NT2/D1 (cell line): ENCODE measurements at regions not wholly inside any gene's neighbourhood (a gene's known extent, or its start where the extent isn't known, plus 50 kb on each side); places are given as distances from the start of the nearest gene placed in this dataset.

ENCODE experiments used
- DNase-seq: peaks from one replicate; pipeline ENCODE4 v3.0.0-alpha.2; 2011; ENCODE audit warnings: low read depth, low spot score
- H3K27me3 ChIP-seq: 2 replicates; pipeline ENCODE4 v1.6.0; 2011; ENCODE audit warnings: mild to moderate bottlenecking; ENCODE audit not compliant: insufficient read length, insufficient read depth
- H3K36me3 ChIP-seq: 2 replicates; pipeline ENCODE4 v1.6.1; 2011; ENCODE audit warnings: mild to moderate bottlenecking, low read length, mixed read lengths; ENCODE audit not compliant: insufficient read depth, insufficient read length
- H3K4me1 ChIP-seq: 2 replicates; pipeline ENCODE4 v1.5.1; 2011; ENCODE audit not compliant: insufficient read depth, insufficient read length
- H3K4me3 ChIP-seq: 2 replicates; pipeline ENCODE4 v1.5.1; 2011; ENCODE audit warnings: low read depth; ENCODE audit not compliant: insufficient read length
- H3K9ac ChIP-seq: 2 replicates; pipeline ENCODE4 v1.6.0; 2011; ENCODE audit warnings: low read depth; ENCODE audit not compliant: insufficient read length
- H3K9me3 ChIP-seq: 2 replicates; pipeline ENCODE4 v1.5.1; 2011; ENCODE audit warnings: mild to moderate bottlenecking, low read length; ENCODE audit not compliant: insufficient read depth
- SUZ12 ChIP-seq: IDR thresholded peaks from 2 replicates; pipeline ENCODE4 v1.6.1; 2011; ENCODE audit not compliant: insufficient read length, insufficient read depth; ENCODE audit errors: extremely low read depth
- YY1 ChIP-seq: IDR thresholded peaks from 2 replicates; pipeline ENCODE4 v1.6.1; 2011; ENCODE audit not compliant: insufficient read length, insufficient read depth
- ZNF274 ChIP-seq: IDR thresholded peaks from 2 replicates; pipeline ENCODE4 v1.6.1; 2011; ENCODE audit warnings: mild to moderate bottlenecking, low read depth, low read length

DNA sequence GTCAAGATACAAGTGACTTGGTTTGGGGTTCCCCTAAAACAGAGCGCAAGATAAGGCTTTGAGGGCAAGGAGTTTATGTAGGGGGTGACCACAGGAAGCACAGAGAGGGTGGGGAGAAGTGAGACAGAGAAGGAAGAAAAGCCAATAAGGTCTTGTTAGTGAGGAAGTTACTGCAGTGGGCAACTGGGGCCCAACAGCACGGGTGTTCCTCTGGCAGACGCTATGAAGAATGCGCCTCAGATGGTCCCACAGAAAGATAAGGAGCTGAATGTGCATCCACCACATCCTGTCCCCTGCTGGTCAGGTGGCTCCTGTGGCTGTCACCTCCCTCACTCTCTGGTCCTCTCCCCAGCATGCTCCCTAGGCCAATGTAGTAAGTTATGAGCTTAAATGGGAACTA is 333.5 kb downstream of the TSHZ3 start:
- H3K9me3 ChIP-seq: no peaks in the 10 kb centered on the region
- DNase-seq: no peak
- H3K36me3 ChIP-seq: no peaks in the 10 kb centered on the region
- no peak for TF ChIP-seq YY1
- TF ChIP-seq ZNF274: no peak
- no peak overlapping the region for H3K4me3 ChIP-seq
- no peak overlapping the region for H3K9ac ChIP-seq
- peaks cover 3% of the 10 kb centered on the region for H3K27me3 ChIP-seq
- no peaks in the 10 kb centered on the region for H3K4me1 ChIP-seq

- Histone ChIP-seq H3K9ac (no peak overlapping the region), H3K4me3 (no peak overlapping the region), H3K36me3 (no peaks in the 10 kb centered on the region), H3K27me3 (peaks cover 3% of the 10 kb centered on the region), H3K4me1 (no peaks in the 10 kb centered on the region), H3K9me3 (no peaks in the 10 kb centered on the region)
- TF ChIP-seq ZNF274 (no peak), SUZ12 (no peak), YY1 (no peak)
- no peak for DNase-seq
Observed at GRCh38 chr19:31014668-31015067, 334.6 kb downstream of the TSHZ3 start.

- peaks cover 3% of the 10 kb centered on the region for H3K27me3 ChIP-seq
- H3K4me1 ChIP-seq: no peaks in the 10 kb centered on the region
- TF ChIP-seq SUZ12 (no peak), YY1 (no peak), ZNF274 (no peak)
- H3K36me3 ChIP-seq: no peaks in the 10 kb centered on the region
- H3K9me3 ChIP-seq: no peaks in the 10 kb centered on the region
- no peak overlapping the region for H3K9ac ChIP-seq
- no peak overlapping the region for H3K4me3 ChIP-seq
- DNase-seq: no peak
Observed at GRCh38 chr19:31013384-31014020, 335.7 kb downstream of the TSHZ3 start.

- TF ChIP-seq ZNF274 (no peak), YY1 (no peak), SUZ12 (no peak)
- Histone ChIP-seq H3K27me3 (no peaks in the 10 kb centered on the region), H3K9ac (no peak overlapping the region), H3K9me3 (no peaks in the 10 kb centered on the region), H3K36me3 (no peaks in the 10 kb centered on the region), H3K4me3 (no peak overlapping the region), H3K4me1 (no peaks in the 10 kb centered on the region)
- no peak for DNase-seq
Observed at GRCh38 chr19:31002518-31003244, 346.6 kb downstream of the TSHZ3 start.

GRCh38 chr19:31001991-31002390 is 347.2 kb downstream of the TSHZ3 start:
- TF ChIP-seq SUZ12 (no peak), ZNF274 (no peak), YY1 (no peak)
- Histone ChIP-seq H3K9me3 (no peaks in the 10 kb centered on the region), H3K4me1 (no peaks in the 10 kb centered on the region), H3K9ac (no peak overlapping the region), H3K4me3 (no peak overlapping the region), H3K36me3 (no peaks in the 10 kb centered on the region), H3K27me3 (no peaks in the 10 kb centered on the region)
- no peak for DNase-seq

- H3K4me3 ChIP-seq: no peak overlapping the region
- TF ChIP-seq ZNF274 (no peak), SUZ12 (no peak), YY1 (no peak)
Observed at GRCh38 chr19:31000913-31001312, 348.3 kb downstream of the TSHZ3 start.

DNA sequence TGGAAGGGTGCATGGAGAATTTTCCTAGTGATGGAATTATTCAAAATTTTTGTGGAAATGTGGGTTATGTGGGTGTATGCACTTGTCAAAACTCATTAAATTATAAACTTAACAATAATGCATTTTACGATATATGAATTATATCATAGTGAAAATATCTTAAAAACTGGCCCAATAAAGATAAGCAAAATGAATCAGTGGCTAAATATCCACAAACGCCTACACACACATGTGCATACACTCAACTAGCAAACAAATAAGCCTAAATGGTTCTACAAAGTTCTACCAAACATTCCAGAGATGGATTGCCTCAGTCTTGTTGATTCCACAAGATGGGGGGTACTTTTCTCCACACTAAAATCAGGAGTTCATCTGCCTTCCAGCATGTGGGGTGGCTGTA is 349.5 kb downstream of the TSHZ3 start:
- H3K4me3 ChIP-seq: no peak overlapping the region
- H3K9me3 ChIP-seq: no peaks in the 10 kb centered on the region
- TF ChIP-seq YY1 (no peak), SUZ12 (no peak), ZNF274 (no peak)
- no peak for DNase-seq
- no peak overlapping the region for H3K9ac ChIP-seq
- no peaks in the 10 kb centered on the region for H3K36me3 ChIP-seq
- no peaks in the 10 kb centered on the region for H3K4me1 ChIP-seq
- no peaks in the 10 kb centered on the region for H3K27me3 ChIP-seq

More at GRCh38 chr19:31000913-31001312, 348.3 kb downstream of the TSHZ3 start:
- Histone ChIP-seq H3K9ac (no peak overlapping the region), H3K9me3 (no peaks in the 10 kb centered on the region), H3K27me3 (no peaks in the 10 kb centered on the region), H3K4me1 (no peaks in the 10 kb centered on the region), H3K36me3 (no peaks in the 10 kb centered on the region)
- DNase-seq: no peak
